GM12892 (cell line): ENCODE measurements at regions not wholly inside any gene's neighbourhood (a gene's known extent, or its start where the extent isn't known, plus 50 kb on each side); places are given as distances from the start of the nearest gene placed in this dataset.

Experiments
- POLR2A ChIP-seq: IDR thresholded peaks from 2 replicates; pipeline ENCODE4 v1.6.1; 2011; ENCODE audit warnings: low read depth, low read length, control low read depth
- TAF1 ChIP-seq: IDR thresholded peaks from 2 replicates; pipeline ENCODE4 v1.6.1; 2011; ENCODE audit warnings: low read depth, mild to moderate bottlenecking, control low read depth, low read length, borderline replicate concordance

- TF ChIP-seq POLR2A = no peak
- TF ChIP-seq TAF1 = no peak
Observed at GRCh38 chr5:120765189-120765588, 301.1 kb downstream of the PRR16 start.
